NCI-H345 treated with DMSO at 0.1 percent for 48 hours (cell line): ENCODE measurements at regions not wholly inside any gene's neighbourhood (a gene's known extent, or its start where the extent isn't known, plus 50 kb on each side); places are given as distances from the start of the nearest gene placed in this dataset.
"Not testable (repeated sequence)": the region's sequence is repeated elsewhere in the genome, so short reads cannot be mapped to it uniquely, and the experiment has no call there.

Experiments
- DNase-seq: peaks from one replicate; lab custom pipeline; 2025; ENCODE audit not compliant: unreplicated experiment; lab: John Stamatoyannopoulos, UW

DNA sequence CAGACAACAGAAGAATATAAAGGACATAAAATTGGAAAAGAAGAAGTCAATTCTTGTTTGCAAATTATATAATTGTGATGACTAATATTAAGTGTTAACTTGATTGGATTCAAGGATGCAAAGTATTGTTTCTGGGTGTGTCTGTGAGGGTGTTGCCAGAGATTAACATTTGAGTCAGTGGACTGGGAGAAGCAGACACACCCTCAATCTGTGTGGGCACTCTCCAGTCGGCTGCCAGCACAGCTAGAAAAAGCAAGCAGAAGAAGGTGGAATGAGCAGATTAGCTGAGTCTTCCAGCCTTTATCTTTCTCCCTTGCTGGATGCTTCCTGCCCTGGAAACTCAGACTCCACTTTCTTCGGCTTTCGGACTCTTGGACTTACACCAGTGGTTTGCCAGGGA, 51.7 kb downstream of the UBE2NL start:
- no peak for DNase-seq

DNA sequence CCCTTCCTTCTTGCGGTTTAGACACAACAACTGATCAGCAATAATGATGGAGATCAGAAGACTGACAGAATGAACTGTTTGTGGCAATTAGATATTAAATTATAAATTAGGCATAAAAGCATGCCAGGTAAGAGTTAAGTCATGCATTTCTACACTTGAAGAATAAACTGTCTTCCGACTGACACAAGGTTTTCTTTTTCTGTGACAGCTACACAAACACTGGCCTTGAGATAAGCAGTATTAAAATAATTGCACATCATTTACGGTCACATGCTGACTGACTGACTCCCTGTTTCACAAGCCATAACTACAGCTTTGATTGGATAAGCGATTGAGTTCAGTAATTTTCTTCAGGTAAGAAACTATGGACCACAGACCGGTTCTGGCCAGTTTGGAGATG, 56.2 kb downstream of the UBE2NL start:
- DNase-seq, result no peak

DNA sequence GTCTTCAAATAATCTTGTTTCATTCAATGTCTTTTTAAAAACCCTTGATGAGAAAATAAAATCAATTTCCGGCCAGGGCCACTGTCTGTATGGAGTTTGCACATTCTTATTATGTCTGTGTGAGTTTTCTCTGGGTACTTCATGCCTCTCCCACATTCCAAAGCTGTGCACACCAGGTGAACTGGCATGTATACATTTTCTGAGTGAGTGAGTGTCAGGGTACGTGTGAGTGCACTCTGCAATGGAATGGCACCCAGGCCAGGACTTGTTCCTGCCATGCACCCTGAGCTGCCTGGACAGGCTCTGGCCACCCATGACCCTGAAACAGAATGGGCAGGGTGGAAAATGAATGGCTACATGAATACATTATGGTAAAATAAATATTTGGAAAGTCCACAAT, 61.3 kb downstream of the UBE2NL start:
- no peak for DNase-seq

DNA sequence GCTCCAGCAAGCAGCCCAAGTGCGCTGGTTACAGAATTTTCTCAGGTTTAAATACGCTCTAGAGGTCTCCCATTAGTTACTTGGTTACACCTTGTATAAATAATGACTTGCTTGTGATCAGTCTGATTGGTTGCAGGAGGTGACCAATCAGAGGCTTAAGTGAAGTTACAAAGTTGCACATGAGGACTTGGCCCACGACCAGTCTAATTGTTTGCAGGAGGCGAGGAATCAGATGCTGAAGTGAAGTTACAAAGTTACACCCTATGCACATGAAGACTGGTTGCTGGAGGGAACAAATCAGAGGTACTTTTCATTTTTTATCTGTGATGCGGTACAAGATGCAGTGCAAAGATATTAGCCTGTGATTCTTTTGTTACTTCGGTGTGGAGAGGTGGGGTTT, 80.7 kb downstream of the UBE2NL start:
- no peak for DNase-seq

DNA sequence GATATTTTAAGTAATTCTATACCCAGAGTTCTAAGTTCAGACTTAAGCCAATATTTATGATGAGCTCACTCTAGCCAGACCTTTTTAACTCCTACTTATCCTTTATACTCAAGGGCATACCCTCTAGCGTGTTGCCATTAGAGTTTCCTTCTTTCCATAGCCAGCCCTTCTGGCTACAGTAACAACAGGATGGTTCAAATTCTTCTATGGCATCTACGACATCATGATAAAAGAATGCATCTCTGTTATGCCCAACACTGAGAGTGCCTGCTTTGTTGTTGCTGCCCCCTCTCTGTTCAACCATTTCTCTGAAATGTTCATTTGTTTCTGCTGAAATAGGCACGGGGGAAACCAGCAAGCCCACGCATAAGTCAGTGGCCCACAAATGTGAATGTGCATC, 104.5 kb downstream of the UBE2NL start:
- DNase-seq, result no peak

DNA sequence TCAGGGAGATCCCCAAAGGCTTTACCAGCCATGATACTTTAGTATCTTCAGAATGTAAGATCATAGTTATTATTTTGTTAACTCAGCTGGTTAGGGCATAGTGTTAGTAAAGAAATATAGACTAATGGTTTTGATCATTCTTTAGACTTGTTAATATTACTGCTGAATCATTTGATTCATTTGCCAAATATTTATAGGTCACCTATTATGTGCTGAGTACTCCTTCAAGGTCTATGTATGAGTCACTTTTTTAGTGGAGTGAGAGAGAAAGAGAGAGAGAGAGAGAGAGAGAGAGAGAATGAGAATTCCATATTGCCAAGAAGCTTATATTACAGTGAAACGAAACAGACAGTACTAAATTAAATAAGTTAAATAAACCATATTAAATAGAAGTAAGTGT, 110.3 kb downstream of the UBE2NL start:
- DNase-seq, result no peak

DNA sequence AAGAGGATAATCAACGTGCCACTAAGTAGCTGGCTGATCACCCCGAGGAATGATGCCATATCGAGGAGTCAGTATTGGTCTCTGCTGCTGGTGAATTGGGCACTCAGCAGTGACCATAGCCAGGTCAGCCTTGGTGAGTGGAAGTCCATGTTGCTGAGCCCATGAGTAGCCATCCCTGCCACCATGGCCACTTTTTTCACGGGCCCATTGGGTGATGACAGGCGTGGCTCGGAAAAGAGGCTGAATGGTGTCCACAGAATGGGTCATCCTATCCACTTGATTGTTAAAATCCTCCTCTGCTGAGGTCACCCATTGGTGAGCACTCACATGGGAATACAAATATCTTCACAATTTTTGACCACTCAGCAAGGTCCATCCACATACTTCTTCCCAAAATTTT, 114.4 kb downstream of the UBE2NL start:
- no peak for DNase-seq

DNA sequence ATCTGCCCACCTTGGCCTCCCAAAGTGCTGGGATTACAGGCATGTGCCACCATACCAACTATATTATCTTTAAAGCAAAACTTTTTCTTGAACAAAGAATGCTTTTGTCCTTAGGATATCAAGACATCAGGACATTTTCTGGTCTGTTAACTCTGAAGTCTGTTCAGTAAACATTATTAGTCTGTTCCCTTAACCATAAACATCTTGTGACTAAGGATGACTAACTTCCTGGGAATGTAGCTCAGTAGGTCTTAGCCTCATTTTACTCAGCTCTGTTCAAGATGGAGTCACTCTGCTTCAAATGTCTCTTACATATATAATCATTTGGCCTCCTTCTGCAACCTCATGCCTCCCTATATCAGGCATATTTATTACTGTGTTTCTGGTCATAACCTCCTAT, 122.9 kb downstream of the UBE2NL start:
- DNase-seq, result no peak

DNA sequence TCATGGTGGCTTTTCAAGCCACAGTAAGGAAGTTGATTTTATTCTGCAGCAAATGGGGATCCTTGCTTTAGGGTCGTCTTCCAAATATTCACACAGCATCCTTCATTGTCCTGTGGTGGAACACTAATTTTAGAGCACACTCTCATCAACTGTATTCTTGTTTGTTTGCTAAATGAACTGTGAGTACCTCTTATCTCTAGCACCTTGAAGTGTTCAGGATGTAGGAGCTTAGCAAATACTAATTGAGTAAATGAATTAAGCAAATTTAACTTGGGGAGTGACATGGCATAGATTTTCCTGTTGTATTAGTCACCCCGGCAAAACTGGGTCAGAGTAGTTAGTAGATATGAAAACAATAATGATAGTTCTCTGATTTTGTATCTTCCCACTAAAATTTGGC, 156.9 kb downstream of the UBE2NL start:
- DNase-seq, result no peak

DNA sequence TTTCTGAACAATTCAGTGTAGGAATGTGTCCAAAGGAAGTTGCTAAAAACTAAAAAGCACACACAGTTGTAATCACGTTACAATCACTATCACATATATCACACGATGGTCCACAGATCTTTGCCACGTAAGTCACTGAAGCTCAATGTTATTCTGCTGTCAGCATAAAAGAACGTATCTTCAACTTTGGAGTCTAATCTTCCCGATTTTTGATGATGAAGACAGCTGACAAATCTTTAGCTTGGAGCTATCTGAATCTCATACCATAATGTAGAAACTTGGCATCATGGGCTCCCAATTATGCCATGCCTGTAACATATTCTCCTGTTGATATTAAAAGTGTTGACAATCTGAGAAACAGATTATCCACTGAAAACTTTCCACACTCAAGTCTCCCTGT, 158.4 kb downstream of the UBE2NL start:
- DNase-seq, result no peak

DNA sequence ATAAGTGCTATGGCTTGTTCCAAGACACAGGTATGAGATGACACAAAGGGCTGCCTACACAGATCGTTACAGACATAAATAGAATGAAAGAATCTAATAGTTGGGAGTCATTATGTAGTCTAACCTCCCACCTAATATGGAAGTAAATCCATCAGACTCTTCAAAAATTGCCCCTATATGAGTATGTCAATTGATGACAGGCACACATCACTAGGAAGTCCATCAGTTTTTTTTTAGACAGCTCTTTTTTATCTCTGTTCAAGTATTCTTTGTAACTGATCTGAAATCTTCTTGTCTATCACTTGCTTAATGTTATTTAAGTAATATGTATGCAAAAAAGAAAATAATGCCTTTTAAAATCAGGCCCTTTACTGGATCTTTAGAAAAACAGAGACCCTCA, 191.6 kb downstream of the UBE2NL start:
- no peak for DNase-seq

DNA sequence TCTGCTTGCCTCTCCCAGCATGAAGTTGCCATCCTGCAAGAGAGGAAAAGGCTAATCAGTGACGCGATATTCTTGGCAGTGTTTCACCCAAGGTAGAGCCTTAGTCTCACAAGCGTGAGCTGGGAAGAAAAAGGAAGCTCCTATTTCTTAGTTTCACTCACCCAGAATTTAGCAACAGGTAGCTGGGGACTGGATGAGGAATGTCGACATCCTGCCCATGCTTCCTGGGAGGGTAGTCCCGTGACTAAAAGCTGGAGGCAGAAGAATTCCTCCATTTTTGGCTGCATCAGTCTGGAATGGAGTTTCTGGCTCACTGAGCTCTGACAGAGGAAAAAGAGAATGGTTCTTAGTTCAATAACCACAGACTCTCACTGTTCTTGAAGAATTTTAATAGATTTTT, 198.4 kb downstream of the UBE2NL start:
- DNase-seq, result not testable (repeated sequence)

DNA sequence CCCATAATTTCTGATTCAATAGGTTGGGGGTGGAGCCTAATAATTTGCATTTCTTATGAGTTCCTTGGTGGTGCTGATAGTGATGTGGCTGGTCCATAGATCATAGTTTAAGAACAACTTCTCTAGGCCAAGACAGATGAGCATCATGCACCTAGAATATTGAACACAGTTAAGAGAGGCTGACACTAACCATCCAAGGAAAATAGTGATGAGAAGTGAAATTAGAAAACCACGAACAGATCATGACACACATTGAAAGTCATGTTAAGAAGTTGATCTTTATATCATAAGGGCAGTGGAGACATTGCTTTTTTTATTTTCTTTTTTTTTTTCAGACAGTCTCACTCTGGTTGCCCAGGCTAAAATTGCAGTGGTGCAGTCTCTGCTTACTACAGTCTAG, 205.8 kb downstream of the UBE2NL start:
- DNase-seq, result not testable (repeated sequence)

DNA sequence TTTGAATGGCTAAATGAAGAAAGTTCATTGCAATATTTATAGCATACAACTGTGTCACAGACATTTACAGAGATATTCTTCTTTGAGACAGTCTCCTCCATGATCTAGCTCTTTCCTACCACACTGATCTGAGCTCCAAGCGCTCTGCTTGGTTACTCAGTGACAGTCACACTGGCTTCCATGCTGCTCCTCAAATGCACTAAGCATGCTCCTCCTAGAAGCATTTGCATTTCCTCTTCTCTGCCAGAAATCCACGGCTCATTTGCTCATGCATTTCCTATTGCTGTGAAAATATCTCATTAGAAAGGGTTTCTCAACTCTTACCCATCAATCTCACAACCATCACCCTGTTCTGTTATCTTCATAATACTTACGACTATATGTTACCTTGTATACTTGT, 208.2 kb downstream of the UBE2NL start:
- DNase-seq, result not testable (repeated sequence)

DNA sequence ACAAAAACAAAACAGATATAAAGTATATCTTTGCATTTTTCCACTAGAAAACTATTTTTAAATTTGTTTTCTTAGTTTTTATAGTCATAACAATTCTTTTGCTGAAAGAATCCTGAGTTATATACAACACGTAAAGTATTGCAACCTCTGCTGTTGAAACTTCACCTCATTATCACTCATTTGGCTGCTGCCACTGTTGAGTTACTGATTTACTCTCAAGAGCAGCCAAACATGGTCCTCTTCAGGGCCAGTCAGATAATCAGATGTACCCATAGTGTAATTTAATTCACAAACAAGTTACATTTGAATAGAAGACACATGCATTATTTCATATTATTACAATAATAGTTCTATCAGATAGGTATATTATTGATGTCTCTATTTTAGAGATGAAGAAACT, 235.6 kb downstream of the UBE2NL start:
- not testable (repeated sequence) for DNase-seq

DNA sequence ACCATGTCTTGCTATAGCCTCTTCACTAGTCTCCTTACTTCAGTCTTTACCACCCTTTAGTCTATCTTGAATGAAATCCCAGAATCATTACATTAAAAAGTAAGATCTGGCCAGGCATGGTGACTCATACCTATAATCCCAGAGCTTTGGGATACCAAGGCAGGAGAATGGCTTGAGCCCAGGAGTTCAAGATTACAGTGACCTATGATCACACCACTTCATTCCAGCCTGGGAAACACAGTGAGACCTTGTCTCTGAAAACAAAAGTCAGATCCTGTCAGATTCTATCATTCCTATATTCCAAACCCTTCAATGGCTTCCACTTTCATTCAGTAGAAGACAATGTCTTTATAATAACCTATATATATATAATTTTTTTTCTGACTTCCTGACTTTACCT, 237.7 kb downstream of the UBE2NL start:
- not testable (repeated sequence) for DNase-seq

DNA sequence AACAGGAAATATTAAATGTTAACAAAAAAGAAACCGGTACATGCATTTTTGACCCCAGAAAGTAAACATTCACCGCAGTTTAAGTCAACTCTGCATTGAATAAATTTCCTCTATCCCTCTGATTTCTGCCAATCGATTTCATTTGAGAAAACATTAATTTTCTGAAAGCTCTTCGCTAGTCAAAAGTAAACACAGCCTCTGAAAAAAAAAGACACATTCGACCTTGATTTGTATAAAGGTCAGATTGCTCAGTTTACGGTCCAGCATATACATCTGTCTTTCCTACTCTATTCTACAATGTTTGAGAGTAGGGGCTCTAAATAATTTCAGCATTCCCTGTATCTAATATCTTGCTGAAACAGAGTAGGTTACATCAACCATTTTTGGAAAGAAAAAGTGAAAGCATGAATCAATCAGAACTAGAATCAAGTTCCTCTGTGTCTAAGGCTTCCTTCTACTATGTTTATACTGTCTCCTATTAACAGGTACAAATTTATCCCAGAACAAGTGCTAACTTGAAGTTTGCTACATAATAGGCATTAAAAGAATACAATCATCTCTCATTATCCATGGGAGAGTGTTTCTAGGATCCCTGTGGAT, 243.8 kb downstream of the UBE2NL start:
- DNase-seq, result not testable (repeated sequence)

DNA sequence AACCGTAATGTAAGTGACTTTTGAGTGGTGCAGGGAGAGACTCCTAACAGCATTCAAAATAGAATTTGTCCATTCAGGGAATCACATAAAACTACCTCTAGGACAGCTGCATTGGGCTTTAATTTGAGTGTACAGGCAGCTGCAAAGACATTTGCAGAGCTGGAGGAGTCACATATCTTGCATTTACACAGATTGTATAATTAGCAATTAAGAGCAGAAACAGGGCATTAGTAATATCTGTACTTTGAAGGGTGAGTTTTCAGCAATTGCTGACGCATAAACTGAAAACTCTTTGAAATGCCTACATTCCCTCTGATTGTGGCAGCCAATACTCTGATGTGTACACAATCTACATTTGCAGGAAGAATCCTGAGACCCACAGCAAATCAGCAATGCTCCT, 245.6 kb downstream of the UBE2NL start:
- DNase-seq, result not testable (repeated sequence)

DNA sequence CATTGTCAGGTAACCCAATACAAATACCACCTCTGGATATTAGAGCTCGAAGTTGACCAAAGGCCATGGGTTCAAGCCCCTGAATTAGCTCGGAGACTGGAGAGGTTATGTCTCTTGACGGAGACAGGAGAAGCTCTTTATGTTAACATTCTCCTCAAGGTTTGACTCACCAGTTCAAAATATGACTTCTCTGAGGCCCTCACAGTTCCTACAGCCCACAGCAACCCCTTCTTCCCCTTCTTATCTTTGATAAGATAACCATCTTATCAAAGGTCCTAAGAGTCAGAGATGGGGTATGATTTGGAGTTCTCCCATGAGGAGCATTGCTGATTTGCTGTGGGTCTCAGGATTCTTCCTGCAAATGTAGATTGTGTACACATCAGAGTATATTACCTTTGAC, 246.6 kb downstream of the UBE2NL start:
- DNase-seq, result not testable (repeated sequence)

DNA sequence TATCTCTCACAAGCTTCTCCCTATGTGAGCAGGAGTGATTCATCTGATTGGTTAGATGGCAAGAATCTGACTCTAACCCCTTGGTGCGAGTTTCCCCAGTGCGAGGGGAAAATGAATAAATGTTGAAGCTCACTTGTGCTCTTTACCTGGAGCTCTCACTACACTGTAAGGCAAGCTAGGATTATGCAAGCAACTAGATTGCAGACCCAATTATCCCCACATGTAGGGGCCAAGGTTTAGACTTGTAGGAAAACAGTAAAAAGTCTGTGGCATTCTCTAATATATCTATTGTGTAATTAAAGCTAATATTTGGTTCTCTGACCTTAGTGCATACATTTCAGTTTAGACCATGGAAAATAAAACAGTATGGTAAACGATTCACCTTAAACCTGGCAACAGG, 247.2 kb downstream of the UBE2NL start:
- not testable (repeated sequence) for DNase-seq

DNA sequence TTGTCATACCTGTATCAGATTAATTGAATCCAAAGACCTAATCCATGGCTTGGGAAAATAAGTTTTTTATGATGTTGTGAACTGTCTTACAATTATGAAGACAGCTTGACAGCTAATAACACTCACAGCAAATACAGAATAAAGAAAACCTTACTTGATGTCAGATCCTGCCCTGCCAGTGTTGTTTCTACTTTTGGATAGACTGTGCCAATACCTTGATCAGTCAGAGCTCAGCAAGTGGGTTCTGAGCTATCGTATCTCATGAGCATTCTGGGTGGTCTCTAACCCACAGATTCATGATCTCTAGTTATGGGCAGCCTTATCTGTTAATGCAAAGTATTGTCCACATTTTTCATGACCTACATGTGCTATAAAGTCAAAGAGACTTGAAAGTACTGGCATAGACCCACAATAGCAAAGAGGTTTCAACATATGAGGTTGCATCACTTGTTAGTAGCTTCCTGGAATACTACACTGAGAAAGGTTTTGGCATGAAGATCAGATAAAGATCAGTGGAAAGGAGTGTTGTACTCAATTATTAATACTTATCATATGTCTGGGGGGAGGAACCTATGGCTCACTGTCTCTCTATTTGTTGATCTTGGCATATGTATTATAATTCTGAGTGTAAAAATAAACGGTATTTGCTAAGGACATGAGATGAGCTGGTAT, 250.7 kb downstream of the UBE2NL start:
- not testable (repeated sequence) for DNase-seq

DNA sequence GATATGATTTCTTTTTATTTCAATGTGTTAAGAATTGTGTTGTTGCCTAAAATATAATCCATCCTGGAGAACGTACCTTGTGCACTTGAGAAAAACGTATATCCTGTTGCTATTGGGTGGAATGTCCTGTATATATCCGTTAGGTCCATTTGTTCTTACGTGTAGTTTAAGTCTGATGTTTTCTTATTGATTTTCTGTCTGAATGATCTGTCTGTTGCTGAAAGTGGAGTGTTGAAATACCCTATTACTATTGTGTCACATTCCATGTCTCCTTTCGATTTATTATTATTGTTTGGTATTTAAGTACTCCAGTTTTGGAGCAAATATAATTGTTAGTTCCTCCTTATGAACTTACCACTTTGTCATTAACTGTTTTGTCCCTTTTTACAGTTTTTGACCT, 270.6 kb downstream of the UBE2NL start:
- not testable (repeated sequence) for DNase-seq

DNA sequence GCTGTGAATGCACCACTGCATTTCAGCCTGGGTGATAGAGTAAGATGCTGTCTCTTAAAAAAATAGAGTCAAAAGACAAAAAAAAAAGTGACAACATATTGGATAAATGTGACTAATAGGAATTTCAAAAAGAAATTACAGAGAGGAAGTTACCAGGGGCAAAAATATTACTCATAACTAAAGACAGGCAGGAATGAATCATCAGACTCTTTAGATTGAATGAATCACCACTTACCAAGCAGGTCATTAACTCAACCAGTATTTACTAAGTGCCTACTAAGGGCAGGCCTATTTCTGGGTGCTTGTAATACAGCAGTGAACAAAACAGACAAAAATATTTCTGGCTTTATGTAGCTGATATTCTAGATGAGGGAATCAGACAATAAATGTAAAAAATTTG, 301.3 kb downstream of the UBE2NL start:
- DNase-seq, result not testable (repeated sequence)
